ENCODE measurements at regions not wholly inside any gene's neighbourhood (a gene's known extent, or its start where the extent isn't known, plus 50 kb on each side); places are given as distances from the start of the nearest gene placed in this dataset.

DNA sequence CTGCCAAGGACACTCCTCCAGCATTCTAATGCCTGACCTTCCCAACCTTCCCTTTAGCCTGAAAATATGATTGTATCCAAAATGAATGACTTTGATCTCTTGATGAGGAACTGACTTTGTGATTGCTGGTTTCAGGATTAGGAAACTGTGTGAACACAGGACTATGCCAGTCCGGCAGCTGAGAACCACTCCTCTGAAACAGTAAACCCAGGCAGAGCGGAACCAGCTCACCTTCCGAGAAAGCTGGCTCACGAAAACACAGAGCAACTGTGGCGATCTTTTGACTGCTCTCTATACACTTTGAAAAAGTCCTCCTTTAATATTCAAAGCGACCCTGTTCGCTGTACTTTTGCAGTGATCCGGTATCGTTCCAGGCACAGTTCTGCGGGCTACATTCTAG, 258.8 kb upstream of the IRS2 start (continued):
- TF ChIP-seq, protein P1, sequence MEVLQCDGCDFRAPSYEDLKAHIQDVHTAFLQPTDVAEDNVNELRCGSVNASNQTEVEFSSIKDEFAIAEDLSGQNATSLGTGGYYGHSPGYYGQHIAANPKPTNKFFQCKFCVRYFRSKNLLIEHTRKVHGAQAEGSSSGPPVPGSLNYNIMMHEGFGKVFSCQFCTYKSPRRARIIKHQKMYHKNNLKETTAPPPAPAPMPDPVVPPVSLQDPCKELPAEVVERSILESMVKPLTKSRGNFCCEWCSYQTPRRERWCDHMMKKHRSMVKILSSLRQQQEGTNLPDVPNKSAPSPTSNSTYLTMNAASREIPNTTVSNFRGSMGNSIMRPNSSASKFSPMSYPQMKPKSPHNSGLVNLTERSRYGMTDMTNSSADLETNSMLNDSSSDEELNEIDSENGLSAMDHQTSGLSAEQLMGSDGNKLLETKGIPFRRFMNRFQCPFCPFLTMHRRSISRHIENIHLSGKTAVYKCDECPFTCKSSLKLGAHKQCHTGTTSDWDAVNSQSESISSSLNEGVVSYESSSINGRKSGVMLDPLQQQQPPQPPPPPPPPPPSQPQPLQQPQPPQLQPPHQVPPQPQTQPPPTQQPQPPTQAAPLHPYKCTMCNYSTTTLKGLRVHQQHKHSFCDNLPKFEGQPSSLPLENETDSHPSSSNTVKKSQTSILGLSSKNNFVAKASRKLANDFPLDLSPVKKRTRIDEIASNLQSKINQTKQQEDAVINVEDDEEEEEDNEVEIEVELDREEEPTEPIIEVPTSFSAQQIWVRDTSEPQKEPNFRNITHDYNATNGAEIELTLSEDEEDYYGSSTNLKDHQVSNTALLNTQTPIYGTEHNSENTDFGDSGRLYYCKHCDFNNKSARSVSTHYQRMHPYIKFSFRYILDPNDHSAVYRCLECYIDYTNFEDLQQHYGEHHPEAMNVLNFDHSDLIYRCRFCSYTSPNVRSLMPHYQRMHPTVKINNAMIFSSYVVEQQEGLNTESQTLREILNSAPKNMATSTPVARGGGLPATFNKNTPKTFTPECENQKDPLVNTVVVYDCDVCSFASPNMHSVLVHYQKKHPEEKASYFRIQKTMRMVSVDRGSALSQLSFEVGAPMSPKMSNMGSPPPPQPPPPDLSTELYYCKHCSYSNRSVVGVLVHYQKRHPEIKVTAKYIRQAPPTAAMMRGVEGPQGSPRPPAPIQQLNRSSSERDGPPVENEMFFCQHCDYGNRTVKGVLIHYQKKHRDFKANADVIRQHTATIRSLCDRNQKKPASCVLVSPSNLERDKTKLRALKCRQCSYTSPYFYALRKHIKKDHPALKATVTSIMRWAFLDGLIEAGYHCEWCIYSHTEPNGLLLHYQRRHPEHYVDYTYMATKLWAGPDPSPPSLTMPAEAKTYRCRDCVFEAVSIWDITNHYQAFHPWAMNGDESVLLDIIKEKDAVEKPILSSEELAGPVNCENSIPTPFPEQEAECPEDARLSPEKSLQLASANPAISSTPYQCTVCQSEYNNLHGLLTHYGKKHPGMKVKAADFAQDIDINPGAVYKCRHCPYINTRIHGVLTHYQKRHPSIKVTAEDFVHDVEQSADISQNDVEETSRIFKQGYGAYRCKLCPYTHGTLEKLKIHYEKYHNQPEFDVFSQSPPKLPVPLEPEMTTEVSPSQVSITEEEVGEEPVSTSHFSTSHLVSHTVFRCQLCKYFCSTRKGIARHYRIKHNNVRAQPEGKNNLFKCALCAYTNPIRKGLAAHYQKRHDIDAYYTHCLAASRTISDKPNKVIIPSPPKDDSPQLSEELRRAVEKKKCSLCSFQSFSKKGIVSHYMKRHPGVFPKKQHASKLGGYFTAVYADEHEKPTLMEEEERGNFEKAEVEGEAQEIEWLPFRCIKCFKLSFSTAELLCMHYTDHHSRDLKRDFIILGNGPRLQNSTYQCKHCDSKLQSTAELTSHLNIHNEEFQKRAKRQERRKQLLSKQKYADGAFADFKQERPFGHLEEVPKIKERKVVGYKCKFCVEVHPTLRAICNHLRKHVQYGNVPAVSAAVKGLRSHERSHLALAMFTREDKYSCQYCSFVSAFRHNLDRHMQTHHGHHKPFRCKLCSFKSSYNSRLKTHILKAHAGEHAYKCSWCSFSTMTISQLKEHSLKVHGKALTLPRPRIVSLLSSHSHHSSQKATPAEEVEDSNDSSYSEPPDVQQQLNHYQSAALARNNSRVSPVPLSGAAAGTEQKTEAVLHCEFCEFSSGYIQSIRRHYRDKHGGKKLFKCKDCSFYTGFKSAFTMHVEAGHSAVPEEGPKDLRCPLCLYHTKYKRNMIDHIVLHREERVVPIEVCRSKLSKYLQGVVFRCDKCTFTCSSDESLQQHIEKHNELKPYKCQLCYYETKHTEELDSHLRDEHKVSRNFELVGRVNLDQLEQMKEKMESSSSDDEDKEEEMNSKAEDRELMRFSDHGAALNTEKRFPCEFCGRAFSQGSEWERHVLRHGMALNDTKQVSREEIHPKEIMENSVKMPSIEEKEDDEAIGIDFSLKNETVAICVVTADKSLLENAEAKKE (CRISPR knock-in tag; IDR thresholded peaks at IDR 0.05): no peak
- TF ChIP-seq, protein P2, sequence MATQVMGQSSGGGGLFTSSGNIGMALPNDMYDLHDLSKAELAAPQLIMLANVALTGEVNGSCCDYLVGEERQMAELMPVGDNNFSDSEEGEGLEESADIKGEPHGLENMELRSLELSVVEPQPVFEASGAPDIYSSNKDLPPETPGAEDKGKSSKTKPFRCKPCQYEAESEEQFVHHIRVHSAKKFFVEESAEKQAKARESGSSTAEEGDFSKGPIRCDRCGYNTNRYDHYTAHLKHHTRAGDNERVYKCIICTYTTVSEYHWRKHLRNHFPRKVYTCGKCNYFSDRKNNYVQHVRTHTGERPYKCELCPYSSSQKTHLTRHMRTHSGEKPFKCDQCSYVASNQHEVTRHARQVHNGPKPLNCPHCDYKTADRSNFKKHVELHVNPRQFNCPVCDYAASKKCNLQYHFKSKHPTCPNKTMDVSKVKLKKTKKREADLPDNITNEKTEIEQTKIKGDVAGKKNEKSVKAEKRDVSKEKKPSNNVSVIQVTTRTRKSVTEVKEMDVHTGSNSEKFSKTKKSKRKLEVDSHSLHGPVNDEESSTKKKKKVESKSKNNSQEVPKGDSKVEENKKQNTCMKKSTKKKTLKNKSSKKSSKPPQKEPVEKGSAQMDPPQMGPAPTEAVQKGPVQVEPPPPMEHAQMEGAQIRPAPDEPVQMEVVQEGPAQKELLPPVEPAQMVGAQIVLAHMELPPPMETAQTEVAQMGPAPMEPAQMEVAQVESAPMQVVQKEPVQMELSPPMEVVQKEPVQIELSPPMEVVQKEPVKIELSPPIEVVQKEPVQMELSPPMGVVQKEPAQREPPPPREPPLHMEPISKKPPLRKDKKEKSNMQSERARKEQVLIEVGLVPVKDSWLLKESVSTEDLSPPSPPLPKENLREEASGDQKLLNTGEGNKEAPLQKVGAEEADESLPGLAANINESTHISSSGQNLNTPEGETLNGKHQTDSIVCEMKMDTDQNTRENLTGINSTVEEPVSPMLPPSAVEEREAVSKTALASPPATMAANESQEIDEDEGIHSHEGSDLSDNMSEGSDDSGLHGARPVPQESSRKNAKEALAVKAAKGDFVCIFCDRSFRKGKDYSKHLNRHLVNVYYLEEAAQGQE (IDR thresholded peaks at IDR 0.05; ENCODE audit: unreplicated experiment): no peak
- no peak for TF ChIP-seq ZNF114 (CRISPR knock-in tag; IDR thresholded peaks at IDR 0.05)
- TF ChIP-seq STAT1 (IDR thresholded peaks at IDR 0.05; ENCODE audit: unreplicated experiment): no peak
- no peak for TF ChIP-seq EZH2phosphoT487 (IDR thresholded peaks at IDR 0.05; ENCODE audit: unreplicated experiment)
- TF ChIP-seq CREB1 (CRISPR knock-in tag; IDR thresholded peaks at IDR 0.05; ENCODE audit: low read depth): no peak
- no peak for TF ChIP-seq NANOG (IDR thresholded peaks at IDR 0.05; ENCODE audit: borderline replicate concordance)
- TF ChIP-seq POLR2AphosphoS5 (IDR thresholded peaks at IDR 0.05; ENCODE audit: low read depth): no peak
